ENCODE measurements at regions not wholly inside any gene's neighbourhood (a gene's known extent, or its start where the extent isn't known, plus 50 kb on each side); places are given as distances from the start of the nearest gene placed in this dataset.
A peak's percentile ranks its signal among the peaks of the same experiment; 100 is the strongest.

- Histone ChIP-seq H3K27me3 (no peaks in the 10 kb centered on the region), H3K4me1 (no peaks in the 10 kb centered on the region), H3K36me3 (no peaks in the 10 kb centered on the region), H3K9me3 (no peaks in the 10 kb centered on the region), H3K4me3 (ENCODE audit: low read depth, low read length) (no peak overlapping the region)
- DNase-seq: no peak
- TF ChIP-seq CTCF (IDR thresholded peaks at IDR 0.05; ENCODE audit: low read depth, low read length): no peak
Observed at GRCh38 chr18:49652881-49653724, 91.2 kb downstream of the LIPG start.

GRCh38 chr18:49651033-49651432 lies 89.2 kb downstream of the LIPG start:
- H3K4me1 ChIP-seq: no peaks in the 10 kb centered on the region
- no peak for TF ChIP-seq CTCF (IDR thresholded peaks at IDR 0.05; ENCODE audit: low read depth, low read length)
- H3K27me3 ChIP-seq: no peaks in the 10 kb centered on the region
- H3K9me3 ChIP-seq: no peaks in the 10 kb centered on the region
- no peaks in the 10 kb centered on the region for H3K36me3 ChIP-seq
- H3K4me3 ChIP-seq (ENCODE audit: low read depth, low read length): no peak overlapping the region
- no peak for DNase-seq

- Histone ChIP-seq H3K27me3 (no peaks in the 10 kb centered on the region), H3K4me3 (ENCODE audit: low read depth, low read length) (no peak overlapping the region), H3K36me3 (no peaks in the 10 kb centered on the region), H3K4me1 (no peaks in the 10 kb centered on the region), H3K9me3 (no peaks in the 10 kb centered on the region)
- TF ChIP-seq CTCF (IDR thresholded peaks at IDR 0.05; ENCODE audit: low read depth, low read length): no peak
- DNase-seq: no peak
Observed at GRCh38 chr18:49650426-49650891, 88.6 kb downstream of the LIPG start.

- no peak for DNase-seq
- H3K4me3 ChIP-seq (ENCODE audit: low read depth, low read length): no peak overlapping the region
- TF ChIP-seq CTCF (IDR thresholded peaks at IDR 0.05; ENCODE audit: low read depth, low read length): 0 out of 2 replicates have a peak, but pooled peaks have one; percentile 15
- H3K4me1 ChIP-seq: no peaks in the 10 kb centered on the region
- H3K27me3 ChIP-seq: no peaks in the 10 kb centered on the region
- no peaks in the 10 kb centered on the region for H3K9me3 ChIP-seq
- no peaks in the 10 kb centered on the region for H3K36me3 ChIP-seq
Observed at GRCh38 chr18:49648811-49649210, 87.0 kb downstream of the LIPG start.

Data from BE2C (cell line).